ENCODE measurements at regions not wholly inside any gene's neighbourhood (a gene's known extent, or its start where the extent isn't known, plus 50 kb on each side); places are given as distances from the start of the nearest gene placed in this dataset.
"Not testable (repeated sequence)": the region's sequence is repeated elsewhere in the genome, so short reads cannot be mapped to it uniquely, and the experiment has no call there.

GRCh38 chr1:5768014-5768413 lies 224.2 kb downstream of the NPHP4 start:
- DNase-seq (ENCODE audit: low read depth in 1 of 2, low spot score in 1 of 2): no peak

GRCh38 chr1:5766996-5767395 lies 225.2 kb downstream of the NPHP4 start:
- DNase-seq (ENCODE audit: low read depth in 1 of 2, low spot score in 1 of 2): not testable (repeated sequence)

GRCh38 chr1:5765997-5766913 lies 226.0 kb downstream of the NPHP4 start:
- DNase-seq (ENCODE audit: low read depth in 1 of 2, low spot score in 1 of 2): no peak

- no peak for DNase-seq (ENCODE audit: low read depth in 1 of 2, low spot score in 1 of 2)
Measured at GRCh38 chr1:5765483-5765882, 226.7 kb downstream of the NPHP4 start.

- DNase-seq (ENCODE audit: low read depth in 1 of 2, low spot score in 1 of 2): no peak
Measured at GRCh38 chr1:5764959-5765358, 227.3 kb downstream of the NPHP4 start.

GRCh38 chr1:5764464-5764863 lies 227.8 kb downstream of the NPHP4 start:
- no peak for DNase-seq (ENCODE audit: low read depth in 1 of 2, low spot score in 1 of 2)

- DNase-seq (ENCODE audit: low read depth in 1 of 2, low spot score in 1 of 2): no peak
Measured at GRCh38 chr1:5763696-5764370, 228.4 kb downstream of the NPHP4 start.

- DNase-seq (ENCODE audit: low read depth in 1 of 2, low spot score in 1 of 2): no peak
Measured at GRCh38 chr1:5758859-5759578, 233.2 kb downstream of the NPHP4 start.

- no peak for DNase-seq (ENCODE audit: low read depth in 1 of 2, low spot score in 1 of 2)
Measured at GRCh38 chr1:5758000-5758858, 234.0 kb downstream of the NPHP4 start.

- no peak for DNase-seq (ENCODE audit: low read depth in 1 of 2, low spot score in 1 of 2)
Measured at GRCh38 chr1:5757187-5757805, 234.9 kb downstream of the NPHP4 start.

GRCh38 chr1:5756434-5757186 lies 235.6 kb downstream of the NPHP4 start:
- no peak for DNase-seq (ENCODE audit: low read depth in 1 of 2, low spot score in 1 of 2)

- no peak for DNase-seq (ENCODE audit: low read depth in 1 of 2, low spot score in 1 of 2)
Measured at GRCh38 chr1:5755552-5756125, 236.6 kb downstream of the NPHP4 start.

- DNase-seq (ENCODE audit: low read depth in 1 of 2, low spot score in 1 of 2): no peak
Measured at GRCh38 chr1:5754817-5755551, 237.2 kb downstream of the NPHP4 start.

- DNase-seq (ENCODE audit: low read depth in 1 of 2, low spot score in 1 of 2): no peak
Measured at GRCh38 chr1:5753549-5754421, 238.4 kb downstream of the NPHP4 start.

- no peak for DNase-seq (ENCODE audit: low read depth in 1 of 2, low spot score in 1 of 2)
Measured at GRCh38 chr1:5752746-5753548, 239.3 kb downstream of the NPHP4 start.

- no peak for DNase-seq (ENCODE audit: low read depth in 1 of 2, low spot score in 1 of 2)
Measured at GRCh38 chr1:5751833-5752745, 240.1 kb downstream of the NPHP4 start.
